Hepatocyte (in vitro differentiated cells): ENCODE measurements at regions not wholly inside any gene's neighbourhood (a gene's known extent, or its start where the extent isn't known, plus 50 kb on each side); places are given as distances from the start of the nearest gene placed in this dataset.
"Not testable (repeated sequence)": the region's sequence is repeated elsewhere in the genome, so short reads cannot be mapped to it uniquely, and the experiment has no call there.

Experiments used
- CTCF ChIP-seq: fragments of 200-600 bp; sonication (generic); IDR thresholded peaks from 2 replicates; pipeline ENCODE4 v1.5.1; 2016; ENCODE audit warnings: antibody characterized with exemption, mild to moderate bottlenecking; ENCODE audit not compliant: poor library complexity
- EZH2 ChIP-seq: fragments of 200-600 bp; sonication (generic); IDR thresholded peaks from 2 replicates; pipeline ENCODE4 v1.6.1; 2016; ENCODE audit warnings: antibody characterized with exemption, mild to moderate bottlenecking, borderline replicate concordance

GRCh38 chr5:83799020-83799419, 78.4 kb upstream of the HAPLN1 start:
- not testable (repeated sequence) for TF ChIP-seq CTCF, EZH2
